ENCODE measurements at regions not wholly inside any gene's neighbourhood (a gene's known extent, or its start where the extent isn't known, plus 50 kb on each side); places are given as distances from the start of the nearest gene placed in this dataset.
A peak's percentile ranks its signal among the peaks of the same experiment; 100 is the strongest.
"Not testable (repeated sequence)": the region's sequence is repeated elsewhere in the genome, so short reads cannot be mapped to it uniquely, and the experiment has no call there.

- Mint-ChIP-seq H3K27ac (no peak overlapping the region), H3K9me3 (no peaks in the 10 kb centered on the region), H3K36me3 (no peaks in the 10 kb centered on the region)
- no peak for ATAC-seq
- no peak for DNase-seq (ENCODE audit: low spot score in 2 of 2)
These were observed 943.3 kb upstream of the FANCL start for GRCh38 chr2:59184276-59185020.

GRCh38 chr2:59183070-59183469 lies 941.9 kb upstream of the FANCL start:
- no peaks in the 10 kb centered on the region for H3K9me3 Mint-ChIP-seq
- H3K36me3 Mint-ChIP-seq = no peaks in the 10 kb centered on the region
- DNase-seq (ENCODE audit: low spot score in 2 of 2) (no peak), ATAC-seq (no peak)
- H3K27ac Mint-ChIP-seq = no peak overlapping the region

- H3K36me3 Mint-ChIP-seq = no peaks in the 10 kb centered on the region
- DNase-seq (ENCODE audit: low spot score in 2 of 2) = peak in 1 of 2 donors; percentile 2
- no peak for ATAC-seq
- no peaks in the 10 kb centered on the region for H3K9me3 Mint-ChIP-seq
- H3K27ac Mint-ChIP-seq = no peak overlapping the region
These were observed 941.1 kb upstream of the FANCL start for GRCh38 chr2:59182249-59182648.

- ATAC-seq = no peak
- H3K36me3 Mint-ChIP-seq = no peaks in the 10 kb centered on the region
- H3K27ac Mint-ChIP-seq = no peak overlapping the region
These were observed 940.2 kb upstream of the FANCL start for GRCh38 chr2:59181347-59181746.

GRCh38 chr2:59180621-59181020 lies 939.5 kb upstream of the FANCL start:
- no peaks in the 10 kb centered on the region for H3K9me3 Mint-ChIP-seq
- no peak for ATAC-seq
- no peaks in the 10 kb centered on the region for H3K36me3 Mint-ChIP-seq
- no peak overlapping the region for H3K27ac Mint-ChIP-seq
- no peak for DNase-seq (ENCODE audit: low spot score in 2 of 2)

More at GRCh38 chr2:59181347-59181746, 940.2 kb upstream of the FANCL start:
- no peaks in the 10 kb centered on the region for H3K9me3 Mint-ChIP-seq
- no peak for DNase-seq (ENCODE audit: low spot score in 2 of 2)

- ATAC-seq = no peak
- Mint-ChIP-seq H3K9me3 (no peaks in the 10 kb centered on the region), H3K36me3 (no peaks in the 10 kb centered on the region), H3K27ac (no peak overlapping the region)
- no peak for DNase-seq (ENCODE audit: low spot score in 2 of 2)
These were observed 939.0 kb upstream of the FANCL start for GRCh38 chr2:59180111-59180510.

- Mint-ChIP-seq H3K9me3 (no peaks in the 10 kb centered on the region), H3K36me3 (no peaks in the 10 kb centered on the region), H3K27ac (no peak overlapping the region)
- DNase-seq (ENCODE audit: low spot score in 2 of 2) = no peak
- no peak for ATAC-seq
These were observed 936.6 kb upstream of the FANCL start for GRCh38 chr2:59177748-59178147.

- no peak for ATAC-seq
These were observed 935.6 kb upstream of the FANCL start for GRCh38 chr2:59176737-59177136.

GRCh38 chr2:59174536-59175243 lies 933.6 kb upstream of the FANCL start:
- Mint-ChIP-seq H3K36me3 (no peaks in the 10 kb centered on the region), H3K27ac (no peak overlapping the region), H3K9me3 (no peaks in the 10 kb centered on the region)
- DNase-seq (ENCODE audit: low spot score in 2 of 2) (no peak), ATAC-seq (no peak)

More at GRCh38 chr2:59176737-59177136, 935.6 kb upstream of the FANCL start:
- DNase-seq (ENCODE audit: low spot score in 2 of 2) = no peak
- no peaks in the 10 kb centered on the region for H3K9me3 Mint-ChIP-seq
- H3K36me3 Mint-ChIP-seq = no peaks in the 10 kb centered on the region
- H3K27ac Mint-ChIP-seq = no peak overlapping the region

- H3K9me3 Mint-ChIP-seq = no peaks in the 10 kb centered on the region
- H3K27ac Mint-ChIP-seq = no peak overlapping the region
- DNase-seq (ENCODE audit: low spot score in 2 of 2) (no peak), ATAC-seq (no peak)
- no peaks in the 10 kb centered on the region for H3K36me3 Mint-ChIP-seq
These were observed 932.2 kb upstream of the FANCL start for GRCh38 chr2:59173325-59173724.

- no peak for DNase-seq (ENCODE audit: low spot score in 2 of 2)
- Mint-ChIP-seq H3K9me3 (no peaks in the 10 kb centered on the region), H3K36me3 (no peaks in the 10 kb centered on the region), H3K27ac (no peak overlapping the region)
- ATAC-seq = no peak
These were observed 929.9 kb upstream of the FANCL start for GRCh38 chr2:59171019-59171418.

- ATAC-seq (no peak), DNase-seq (ENCODE audit: low spot score in 2 of 2) (no peak)
- no peaks in the 10 kb centered on the region for H3K9me3 Mint-ChIP-seq
- no peaks in the 10 kb centered on the region for H3K36me3 Mint-ChIP-seq
- no peak overlapping the region for H3K27ac Mint-ChIP-seq
These were observed 927.6 kb upstream of the FANCL start for GRCh38 chr2:59168766-59169165.

GRCh38 chr2:59167514-59167913 lies 926.4 kb upstream of the FANCL start:
- peaks cover 0 to 3% of the 10 kb centered on the region in 2 donors for H3K9me3 Mint-ChIP-seq
- ATAC-seq = no peak
- H3K36me3 Mint-ChIP-seq = no peaks in the 10 kb centered on the region
- no peak for DNase-seq (ENCODE audit: low spot score in 2 of 2)
- no peak overlapping the region for H3K27ac Mint-ChIP-seq

- not testable (repeated sequence) for H3K9me3 Mint-ChIP-seq; H3K27ac Mint-ChIP-seq; DNase-seq (ENCODE audit: low spot score in 2 of 2); H3K36me3 Mint-ChIP-seq; ATAC-seq
These were observed 916.8 kb upstream of the FANCL start for GRCh38 chr2:59157908-59158307.

- Mint-ChIP-seq H3K36me3 (no peaks in the 10 kb centered on the region), H3K9me3 (peaks cover 0 to 6% of the 10 kb centered on the region in 2 donors), H3K27ac (no peak overlapping the region)
- DNase-seq (ENCODE audit: low spot score in 2 of 2) (no peak), ATAC-seq (no peak)
These were observed 910.7 kb upstream of the FANCL start for GRCh38 chr2:59151805-59152204.

GRCh38 chr2:59150217-59150849 lies 909.2 kb upstream of the FANCL start:
- peaks cover 0 to 6% of the 10 kb centered on the region in 2 donors for H3K9me3 Mint-ChIP-seq
- no peak for ATAC-seq
- DNase-seq (ENCODE audit: low spot score in 2 of 2) = no peak
- H3K36me3 Mint-ChIP-seq = no peaks in the 10 kb centered on the region
- H3K27ac Mint-ChIP-seq = no peak overlapping the region

- no peak overlapping the region for H3K27ac Mint-ChIP-seq
- DNase-seq (ENCODE audit: low spot score in 2 of 2) (no peak), ATAC-seq (no peak)
- H3K9me3 Mint-ChIP-seq = peaks cover 0 to 6% of the 10 kb centered on the region in 2 donors
- H3K36me3 Mint-ChIP-seq = no peaks in the 10 kb centered on the region
These were observed 908.1 kb upstream of the FANCL start for GRCh38 chr2:59149271-59149670.
